GM18517 (cell line): ENCODE measurements at regions not wholly inside any gene's neighbourhood (a gene's known extent, or its start where the extent isn't known, plus 50 kb on each side); places are given as distances from the start of the nearest gene placed in this dataset.

Experiments used
- ATAC-seq: cut with Tn5 transposase; IDR thresholded peaks from one replicate; pipeline ENCODE4 v1.9.1; 2021; ENCODE audit warnings: mild to moderate bottlenecking, moderate library complexity; ENCODE audit not compliant: unreplicated experiment

DNA sequence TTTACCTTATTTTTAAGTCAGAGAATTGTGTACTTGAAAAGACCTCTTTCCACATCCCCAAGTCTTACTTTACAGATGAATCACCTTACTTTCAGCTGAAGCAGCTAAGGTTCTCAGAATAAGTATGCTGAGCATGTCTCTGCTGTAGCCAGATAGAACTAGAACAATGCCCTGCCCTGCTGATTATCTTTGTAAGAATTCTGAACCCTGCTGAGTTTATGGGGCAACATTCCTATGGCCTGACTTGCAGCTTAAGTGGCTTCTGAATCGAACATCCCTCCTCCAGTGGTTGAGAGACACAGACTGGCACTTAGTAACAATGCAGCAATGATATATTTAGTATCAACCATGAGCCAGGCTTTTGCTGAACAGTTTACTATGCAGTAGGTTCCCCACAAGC lies 592.0 kb upstream of the WWC1 start:
- no peak for ATAC-seq

DNA sequence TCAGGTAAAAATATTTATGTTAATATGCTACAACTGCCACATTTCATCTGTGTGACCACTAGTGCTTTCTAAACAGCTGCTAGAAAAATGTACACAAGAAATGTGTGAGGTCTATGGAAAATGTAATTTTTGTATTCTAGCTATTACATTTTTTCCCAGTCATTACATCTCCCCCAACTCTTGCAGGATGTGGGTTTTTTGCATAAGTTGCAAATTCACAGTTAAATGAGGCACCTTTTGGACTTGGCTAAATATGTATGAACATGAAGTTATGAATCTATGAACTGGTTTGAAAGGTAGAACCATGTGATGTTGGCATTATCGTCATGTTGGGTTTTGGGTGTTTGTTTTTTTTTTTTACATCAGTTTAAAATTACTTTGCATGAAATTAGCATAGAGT lies 590.4 kb upstream of the WWC1 start:
- no peak for ATAC-seq

GRCh38 chr5:167702014-167702413 lies 589.4 kb upstream of the WWC1 start:
- ATAC-seq: no peak

DNA sequence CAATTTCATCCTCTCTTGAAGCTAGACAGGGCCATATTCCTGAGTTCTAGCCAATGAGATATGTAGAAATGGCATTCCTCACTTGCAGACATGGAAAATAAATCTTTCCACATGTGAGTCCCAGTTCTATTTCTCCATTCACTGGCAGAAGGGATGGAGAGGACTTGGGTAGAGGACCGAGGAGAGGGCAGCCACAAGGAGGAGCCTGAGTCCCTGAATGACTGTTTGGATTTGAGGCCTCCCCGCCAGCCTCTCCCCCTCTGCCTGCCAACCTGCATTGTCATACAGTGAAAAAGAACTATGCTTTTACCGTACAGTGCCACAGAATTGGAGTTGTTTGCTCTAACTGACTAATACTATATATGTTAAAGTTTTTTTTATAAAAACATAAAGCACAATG lies 583.0 kb upstream of the WWC1 start:
- ATAC-seq: no peak

DNA sequence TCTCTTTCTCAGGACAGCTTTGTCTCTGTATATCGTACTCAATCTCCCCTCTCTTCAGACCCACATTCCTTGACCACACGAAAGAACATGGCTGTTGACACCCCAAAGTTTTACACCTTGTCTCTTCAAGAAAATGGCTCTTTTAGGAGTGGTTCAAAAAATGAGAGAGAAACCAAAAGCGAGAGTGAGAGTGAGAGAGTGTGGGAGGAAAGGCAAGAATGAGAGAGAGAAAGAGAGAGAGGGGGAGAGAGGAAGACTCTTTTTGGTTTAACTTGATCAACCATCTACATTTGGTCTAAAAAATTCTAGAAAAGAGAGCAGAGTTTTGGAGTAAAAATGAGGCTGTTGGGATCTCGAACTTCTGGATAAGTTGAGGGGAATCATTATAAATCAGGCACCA lies 581.8 kb upstream of the WWC1 start:
- peak; percentile 66 for ATAC-seq

GRCh38 chr5:167710444-167711073 lies 580.9 kb upstream of the WWC1 start:
- no peak for ATAC-seq

DNA sequence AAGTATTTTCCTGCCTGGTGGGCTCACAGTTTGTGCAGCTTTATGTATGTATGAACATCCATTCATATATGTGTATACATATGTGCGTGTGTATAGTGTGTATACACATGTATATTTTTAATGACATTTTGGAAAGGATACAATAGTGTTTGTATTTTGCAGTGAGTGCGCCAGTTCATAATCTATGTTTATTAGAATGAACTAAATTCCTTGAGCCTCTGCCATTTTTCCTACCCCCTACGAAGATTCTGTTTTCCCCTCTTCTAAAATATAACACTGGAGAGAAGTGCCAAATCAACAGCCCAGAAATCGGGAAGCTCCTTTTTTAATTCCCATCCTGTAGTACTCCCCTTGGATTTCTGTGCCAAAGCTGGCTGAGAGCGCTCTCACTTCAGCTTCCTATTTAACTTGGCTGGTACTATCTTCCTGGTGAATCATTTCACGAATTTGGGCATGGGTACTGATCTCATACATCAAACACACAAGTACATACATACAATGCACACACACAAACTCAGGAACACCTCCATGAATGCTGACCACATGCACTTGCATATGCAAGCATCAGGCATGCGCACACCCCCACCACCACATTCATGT lies 578.4 kb upstream of the WWC1 start:
- ATAC-seq: no peak

- ATAC-seq: no peak
Observed at GRCh38 chr5:167713896-167714295, 577.5 kb upstream of the WWC1 start.

- no peak for ATAC-seq
Observed at GRCh38 chr5:167716126-167716775, 575.2 kb upstream of the WWC1 start.

DNA sequence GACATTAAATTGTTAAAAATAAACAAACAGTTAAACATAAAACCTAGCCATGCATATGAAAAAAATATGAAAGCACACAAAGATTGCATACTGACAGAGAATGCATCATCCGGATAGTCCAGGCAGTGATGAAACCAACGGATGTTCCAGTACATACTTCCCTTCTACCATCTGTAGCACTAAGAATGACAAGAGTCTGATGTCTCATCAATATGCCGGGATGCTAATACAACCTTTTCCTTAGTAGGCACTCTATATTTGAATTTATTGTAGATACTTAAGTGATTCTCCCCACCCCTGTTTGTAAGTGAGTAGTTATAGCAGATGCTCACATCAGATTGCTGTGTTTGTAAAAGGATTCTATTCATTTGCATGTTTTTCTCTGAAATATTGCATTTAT lies 571.2 kb upstream of the WWC1 start:
- ATAC-seq: no peak

GRCh38 chr5:167720676-167721260 lies 570.7 kb upstream of the WWC1 start:
- ATAC-seq: no peak

DNA sequence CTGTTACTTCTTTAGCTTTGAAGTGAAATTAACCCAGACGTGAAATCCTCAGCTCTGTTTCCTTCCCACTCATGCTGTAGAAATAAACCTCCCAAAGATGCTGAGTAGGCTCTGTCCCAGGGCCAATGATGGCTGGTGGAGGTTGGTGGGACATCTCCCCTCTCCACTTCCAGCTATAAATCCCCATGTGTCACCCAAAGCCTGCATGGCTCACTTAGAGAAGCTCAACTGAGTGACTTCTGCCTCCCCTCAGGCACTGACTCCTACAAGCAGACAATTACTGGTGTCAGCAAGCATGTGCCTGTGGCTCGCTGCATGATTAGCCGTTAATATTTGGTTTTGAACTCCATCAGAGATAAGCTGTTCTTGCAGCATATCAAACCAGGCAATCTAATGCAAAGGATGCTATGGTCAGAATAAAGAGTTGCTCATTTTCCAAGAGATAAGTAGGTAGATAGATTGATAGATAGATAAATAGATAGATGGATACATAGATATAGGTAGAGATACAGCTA lies 569.5 kb upstream of the WWC1 start:
- no peak for ATAC-seq

GRCh38 chr5:167723254-167723871 lies 568.1 kb upstream of the WWC1 start:
- peak; percentile 98 for ATAC-seq

GRCh38 chr5:167725264-167725663 lies 566.2 kb upstream of the WWC1 start:
- no peak for ATAC-seq

DNA sequence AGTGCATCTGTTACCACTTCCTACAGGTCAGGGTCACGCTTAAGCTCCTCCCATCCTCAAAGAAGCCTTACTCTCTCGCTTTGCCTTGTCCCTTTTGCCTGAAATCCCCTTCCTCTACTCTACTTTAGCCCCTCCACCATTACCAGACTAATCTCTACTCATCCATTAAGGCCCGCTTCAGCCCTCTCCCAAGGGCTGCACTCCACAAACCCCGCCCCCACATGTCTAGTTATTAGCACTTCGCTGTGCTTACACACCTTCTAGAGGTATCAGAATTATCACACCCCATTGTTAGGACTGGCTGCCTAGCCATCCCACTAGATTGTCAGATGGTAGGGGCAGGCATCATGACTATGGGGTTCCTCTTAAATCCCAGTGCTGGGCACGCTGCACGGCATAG lies 565.7 kb upstream of the WWC1 start:
- ATAC-seq: no peak

GRCh38 chr5:167726642-167727041 lies 564.8 kb upstream of the WWC1 start:
- no peak for ATAC-seq

DNA sequence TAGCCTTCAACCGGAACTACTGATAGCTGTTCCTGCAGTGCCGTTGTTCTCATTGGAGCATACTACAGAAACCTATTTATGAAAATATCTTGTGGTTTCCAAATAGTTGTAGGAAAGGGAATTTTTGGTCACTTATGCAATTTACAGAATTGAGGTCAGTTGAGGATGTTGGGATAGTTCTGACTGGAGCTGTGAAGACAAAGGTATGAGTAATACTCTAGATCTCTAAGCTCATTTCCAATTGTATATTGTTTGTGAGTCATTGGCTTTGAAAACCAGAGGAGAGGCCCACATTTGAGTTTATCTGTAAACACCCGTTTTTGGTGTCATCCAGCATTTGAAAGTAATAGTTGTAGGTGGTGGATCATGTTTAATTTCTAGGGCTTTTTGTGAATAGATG lies 561.3 kb upstream of the WWC1 start:
- ATAC-seq: no peak

DNA sequence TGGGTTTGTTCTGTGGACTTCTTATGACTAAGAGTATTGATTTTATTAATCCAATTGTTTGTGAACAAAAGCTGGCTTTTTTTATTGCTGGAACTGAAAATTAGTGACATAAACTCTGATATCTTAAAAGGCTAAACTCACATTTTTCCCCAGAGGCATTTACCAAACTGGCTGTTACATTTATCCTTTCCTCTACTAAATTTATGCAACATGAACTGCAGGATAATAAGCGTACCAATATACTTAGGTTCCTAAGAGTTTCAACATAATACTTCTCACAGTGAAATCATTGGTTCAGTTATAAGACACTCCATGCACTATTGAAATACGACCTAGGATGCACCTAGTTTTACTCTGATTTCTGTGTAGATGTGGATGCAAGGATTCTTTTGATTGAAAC lies 560.8 kb upstream of the WWC1 start:
- no peak for ATAC-seq

GRCh38 chr5:167731951-167732350 lies 559.5 kb upstream of the WWC1 start:
- ATAC-seq: no peak

- no peak for ATAC-seq
Observed at GRCh38 chr5:167732499-167732898, 558.9 kb upstream of the WWC1 start.

GRCh38 chr5:167736992-167737391 lies 554.5 kb upstream of the WWC1 start:
- ATAC-seq: no peak
